Ishikawa (cell line): ENCODE measurements at regions not wholly inside any gene's neighbourhood (a gene's known extent, or its start where the extent isn't known, plus 50 kb on each side); places are given as distances from the start of the nearest gene placed in this dataset.

Source experiments
- EGR1 ChIP-seq: IDR thresholded peaks from 2 replicates; pipeline ENCODE4 v1.6.1; 2012
- YY1 ChIP-seq: IDR thresholded peaks from 2 replicates; pipeline ENCODE4 v1.6.1; 2012; ENCODE audit warnings: low read depth

GRCh38 chr7:25420771-25421170, 192.5 kb upstream of the NPVF start:
- no peak for TF ChIP-seq EGR1
- no peak for TF ChIP-seq YY1
